NOMO-1 treated with DMSO at 0.1 percent for 48 hours (cell line): ENCODE measurements at regions not wholly inside any gene's neighbourhood (a gene's known extent, or its start where the extent isn't known, plus 50 kb on each side); places are given as distances from the start of the nearest gene placed in this dataset.

ENCODE experiments used
- DNase-seq: peaks from one replicate; lab custom pipeline; 2025; ENCODE audit not compliant: unreplicated experiment; lab: John Stamatoyannopoulos, UW

GRCh38 chr18:39871961-39872360 is 2083.1 kb upstream of the PIK3C3 start:
- no peak for DNase-seq

- no peak for DNase-seq
Observed at GRCh38 chr18:39870591-39870990, 2084.4 kb upstream of the PIK3C3 start.

GRCh38 chr18:39863916-39864315 is 2091.1 kb upstream of the PIK3C3 start:
- no peak for DNase-seq

GRCh38 chr18:39862341-39862740 is 2092.7 kb upstream of the PIK3C3 start:
- no peak for DNase-seq

GRCh38 chr18:39854291-39854690 is 2100.7 kb upstream of the PIK3C3 start:
- DNase-seq = no peak

GRCh38 chr18:39846265-39846664 is 2108.8 kb upstream of the PIK3C3 start:
- no peak for DNase-seq

- DNase-seq = no peak
Observed at GRCh38 chr18:39845631-39846030, 2109.4 kb upstream of the PIK3C3 start.

GRCh38 chr18:39845106-39845505 is 2109.9 kb upstream of the PIK3C3 start:
- DNase-seq = no peak

- DNase-seq = no peak
Observed at GRCh38 chr18:39843546-39843945, 2111.5 kb upstream of the PIK3C3 start.

- DNase-seq = no peak
Observed at GRCh38 chr18:39842366-39842914, 2112.6 kb upstream of the PIK3C3 start.

- no peak for DNase-seq
Observed at GRCh38 chr18:39841482-39842365, 2113.3 kb upstream of the PIK3C3 start.

GRCh38 chr18:39840856-39841481 is 2114.1 kb upstream of the PIK3C3 start:
- DNase-seq = no peak

GRCh38 chr18:39840406-39840805 is 2114.6 kb upstream of the PIK3C3 start:
- no peak for DNase-seq

- no peak for DNase-seq
Observed at GRCh38 chr18:39839782-39840181, 2115.3 kb upstream of the PIK3C3 start.

GRCh38 chr18:39838831-39839230 is 2116.2 kb upstream of the PIK3C3 start:
- DNase-seq = no peak

GRCh38 chr18:39835303-39836030 is 2119.6 kb upstream of the PIK3C3 start:
- no peak for DNase-seq

GRCh38 chr18:39834636-39835035 is 2120.4 kb upstream of the PIK3C3 start:
- no peak for DNase-seq

- no peak for DNase-seq
Observed at GRCh38 chr18:39825485-39826150, 2129.4 kb upstream of the PIK3C3 start.

- no peak for DNase-seq
Observed at GRCh38 chr18:39806525-39806924, 2148.5 kb upstream of the PIK3C3 start.

- DNase-seq = no peak
Observed at GRCh38 chr18:39805218-39805617, 2149.8 kb upstream of the PIK3C3 start.

- no peak for DNase-seq
Observed at GRCh38 chr18:39802648-39803229, 2152.3 kb upstream of the PIK3C3 start.
